CD4-positive, alpha-beta T cell treated with Interleukin-4 for 1 hour (primary cell): ENCODE measurements at regions not wholly inside any gene's neighbourhood (a gene's known extent, or its start where the extent isn't known, plus 50 kb on each side); places are given as distances from the start of the nearest gene placed in this dataset.

ENCODE experiments used
- DNase-seq, 2 donors: peaks; one replicate each; pipeline ENCODE4 v3.0.0-alpha.2; 2020 to 2022

- no peak for DNase-seq
Measured at GRCh38 chr5:2137444-2138050, 254.8 kb upstream of the IRX4 start.

DNA sequence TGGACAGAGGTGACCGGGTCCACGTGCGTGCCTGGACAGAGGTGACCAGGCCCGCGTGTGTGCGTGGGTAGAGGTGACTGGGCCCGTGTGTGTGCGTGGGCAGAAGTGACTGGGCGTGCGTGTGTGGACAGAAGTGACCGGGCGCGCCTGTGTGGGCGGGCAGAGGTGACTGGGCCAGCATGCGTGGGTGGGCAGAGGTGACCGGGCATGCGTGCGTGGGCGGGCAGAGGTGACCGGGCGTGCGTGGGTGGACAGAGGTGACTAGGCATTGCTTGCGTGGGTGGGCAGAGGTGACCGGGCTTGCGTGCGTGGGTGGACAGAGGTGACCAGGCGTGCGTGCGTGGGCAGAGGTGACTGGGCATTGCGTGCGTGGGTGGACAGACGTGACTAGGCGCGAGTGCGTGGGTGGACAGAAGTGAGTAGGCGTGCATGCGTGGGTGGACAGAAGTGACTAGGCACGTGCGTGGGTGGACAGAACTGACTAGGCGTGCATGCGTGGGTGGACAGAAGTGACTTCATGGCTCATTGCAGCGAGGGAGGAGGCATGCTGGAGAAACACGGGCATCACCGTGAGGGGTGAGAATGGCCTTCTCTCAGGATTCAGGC lies 254.1 kb upstream of the IRX4 start:
- DNase-seq, result no peak

- no peak for DNase-seq
Measured at GRCh38 chr5:2135833-2136232, 253.1 kb upstream of the IRX4 start.

DNA sequence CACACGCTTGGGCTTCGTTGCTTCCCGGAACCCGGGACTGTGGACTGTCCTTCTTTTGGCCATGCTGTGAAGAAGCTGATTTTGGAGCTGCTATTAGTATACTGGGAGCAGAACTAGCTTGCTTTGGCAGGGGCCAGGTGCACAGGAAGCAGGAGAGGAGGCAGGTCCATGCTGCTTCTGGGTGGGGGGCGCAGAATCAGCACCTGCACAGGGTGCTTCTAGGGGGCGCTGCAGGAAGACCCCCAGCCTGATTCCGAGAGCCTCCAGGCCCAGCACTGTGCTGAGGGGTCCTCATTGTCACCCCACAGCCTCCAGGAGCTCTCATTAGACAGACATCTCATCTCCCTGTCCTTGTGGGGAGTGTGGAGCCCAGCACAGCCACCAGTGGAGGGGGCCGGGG lies 252.6 kb upstream of the IRX4 start:
- DNase-seq, result no peak

DNA sequence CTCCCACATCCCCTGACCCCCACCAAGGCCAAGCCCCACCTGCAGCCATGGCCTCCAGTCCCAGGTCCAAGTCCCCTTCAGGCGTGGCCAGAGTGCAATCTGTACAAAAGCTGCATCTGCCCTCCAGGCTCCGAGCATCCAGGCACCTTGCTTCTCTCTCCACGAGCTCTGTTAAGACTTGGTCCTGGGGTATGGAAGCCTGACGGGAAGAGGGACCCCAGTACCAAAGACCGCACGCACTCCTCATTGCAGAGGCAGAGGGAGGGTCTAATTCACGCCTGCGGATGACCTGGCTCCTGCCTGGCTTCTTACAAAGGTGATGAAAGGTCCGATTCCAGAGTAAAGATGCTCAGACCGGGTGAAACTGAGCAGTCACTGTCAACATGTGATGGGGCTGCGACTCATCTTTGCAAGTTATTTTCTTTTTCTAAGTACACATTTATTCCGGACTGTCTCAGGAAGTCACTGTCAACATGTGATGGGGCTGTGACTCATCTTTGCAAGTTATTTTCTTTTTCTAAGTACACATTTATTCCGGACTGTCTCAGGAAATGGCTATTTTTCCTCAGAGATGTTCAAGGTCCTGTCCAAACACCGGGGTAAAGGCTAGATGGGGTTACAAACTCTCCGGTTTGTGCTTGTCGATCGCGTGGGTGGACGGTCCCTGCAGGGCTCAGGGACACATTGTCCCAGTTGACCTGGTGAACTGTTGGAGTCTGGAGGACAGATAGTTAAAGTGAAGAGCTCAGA lies 252.0 kb upstream of the IRX4 start:
- DNase-seq, result no peak

- no peak for DNase-seq
Measured at GRCh38 chr5:2133936-2134335, 251.2 kb upstream of the IRX4 start.

DNA sequence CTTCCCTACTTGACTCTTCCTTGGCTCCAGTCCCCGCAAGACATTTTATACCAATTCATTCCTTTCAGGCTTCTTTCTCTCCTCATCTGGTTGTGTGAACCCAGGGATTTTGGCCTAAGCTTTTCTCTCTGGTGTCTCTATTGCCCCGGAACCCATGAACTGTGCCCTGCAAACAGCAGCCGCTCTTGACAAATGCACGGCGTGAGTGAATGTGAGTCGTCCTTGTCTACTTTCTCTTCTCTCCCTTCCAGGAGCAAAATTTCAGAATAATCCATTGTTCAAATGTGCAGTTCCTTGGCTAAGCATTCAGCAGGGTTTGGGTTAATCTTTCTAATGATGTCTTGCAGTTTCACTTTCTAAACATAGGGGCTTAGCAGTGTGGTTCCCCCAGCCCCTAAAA lies 250.4 kb upstream of the IRX4 start:
- DNase-seq, result no peak

- no peak for DNase-seq
Measured at GRCh38 chr5:2132497-2132847, 249.7 kb upstream of the IRX4 start.

DNA sequence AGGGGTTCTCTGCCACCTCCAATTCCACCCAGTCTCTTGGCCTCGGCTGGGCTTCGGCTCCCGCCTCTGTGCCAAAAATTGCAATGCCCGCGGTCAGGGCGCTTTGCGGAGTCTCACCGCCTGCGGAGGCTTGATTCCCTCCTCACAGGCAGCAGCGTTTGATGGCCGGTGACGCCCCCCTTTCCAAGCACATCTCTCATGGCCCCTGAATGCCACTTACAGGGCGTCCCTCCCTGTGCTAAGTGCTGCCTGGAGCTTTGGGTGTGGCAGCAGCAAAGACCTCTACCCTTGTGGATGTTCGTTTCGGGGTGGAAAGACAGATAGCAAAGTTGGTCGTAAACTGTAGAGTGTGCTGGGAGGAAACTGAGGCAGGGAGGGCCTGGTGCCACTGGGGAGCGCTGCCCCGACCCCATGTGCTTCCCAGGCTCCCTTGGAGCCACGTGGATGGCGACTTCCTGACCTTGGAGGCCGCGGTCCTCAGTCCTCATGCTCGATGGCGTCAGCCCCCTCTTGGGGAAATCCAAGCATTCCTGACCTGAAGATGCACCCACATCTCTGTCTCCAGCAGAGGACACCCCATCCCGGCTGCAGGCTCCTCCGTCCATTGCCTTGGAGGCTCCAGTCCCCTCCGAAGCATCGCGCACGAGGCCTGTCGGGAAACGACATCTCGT lies 249.2 kb upstream of the IRX4 start:
- DNase-seq, result no peak

GRCh38 chr5:2131196-2131595 lies 248.5 kb upstream of the IRX4 start:
- DNase-seq, result no peak

DNA sequence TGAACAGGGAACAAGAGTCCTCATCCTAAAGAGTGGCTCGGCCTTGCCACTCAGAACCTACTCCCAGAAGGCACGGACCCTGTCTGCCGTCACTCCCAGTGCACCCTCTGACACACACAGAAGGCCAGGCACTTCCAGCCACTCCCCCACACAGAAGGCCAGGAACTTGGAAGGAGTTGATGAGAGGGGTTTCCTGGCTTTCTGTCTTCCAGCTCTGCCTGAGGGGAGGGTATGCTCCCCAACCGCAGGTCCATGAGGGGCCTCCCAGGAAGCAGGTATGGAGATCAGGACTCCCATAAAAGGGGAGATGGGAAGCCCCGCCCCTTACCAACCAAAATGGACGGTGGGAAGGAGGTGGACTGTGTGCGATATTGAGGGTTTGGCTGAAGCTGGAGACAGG lies 247.6 kb upstream of the IRX4 start:
- DNase-seq, result no peak

GRCh38 chr5:2129568-2130272 lies 247.0 kb upstream of the IRX4 start:
- DNase-seq, result no peak

DNA sequence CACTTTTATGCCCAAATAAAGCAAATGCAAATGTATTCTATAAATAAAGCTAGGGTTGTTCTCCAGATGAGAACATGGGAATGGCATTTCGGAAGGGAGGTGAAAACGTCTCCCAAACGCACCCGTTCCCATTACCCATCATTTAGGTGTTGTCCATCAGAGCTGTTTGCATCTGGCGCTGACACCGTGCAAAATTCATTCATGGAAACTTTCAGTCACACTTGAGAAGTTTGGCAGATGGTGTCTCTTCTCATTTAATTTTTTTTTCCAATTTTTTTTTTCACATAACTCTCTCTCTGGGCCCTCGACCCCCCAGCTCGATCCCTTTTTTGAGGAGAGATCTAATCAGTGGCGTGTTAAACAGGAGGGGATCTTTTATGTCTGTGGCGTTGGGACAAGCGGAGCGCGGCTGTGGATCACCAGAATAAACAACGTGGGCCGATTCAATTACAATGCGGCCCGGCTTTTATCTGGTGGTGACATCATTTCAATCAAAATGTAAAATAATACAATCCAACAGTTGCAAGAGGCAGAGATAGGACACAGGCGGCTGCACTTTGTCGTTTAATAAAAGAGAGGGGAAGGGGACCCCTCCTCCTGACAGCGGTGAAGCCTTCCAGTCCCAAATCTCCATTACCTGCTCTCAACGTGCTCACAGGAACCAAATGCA lies 246.1 kb upstream of the IRX4 start:
- no peak for DNase-seq

DNA sequence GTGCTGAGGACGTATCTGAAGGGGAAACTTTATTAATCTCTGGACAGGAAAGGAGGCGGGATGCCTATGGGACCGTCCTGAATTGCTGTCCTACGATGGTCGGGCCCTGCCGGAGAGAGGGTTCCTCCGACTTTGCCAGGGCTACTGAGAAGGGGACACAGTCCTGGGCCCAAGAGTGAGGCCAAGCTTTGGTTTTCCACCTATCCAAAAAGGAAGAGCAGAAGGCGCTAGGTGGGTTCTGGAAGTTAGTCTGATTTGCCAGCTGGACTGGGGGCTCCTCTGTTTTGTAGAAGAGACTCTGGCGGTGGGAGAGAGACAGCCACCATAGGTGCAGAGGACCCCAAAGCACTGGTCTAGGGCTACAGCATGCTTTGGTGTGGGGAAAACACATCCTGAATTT lies 243.8 kb upstream of the IRX4 start:
- no peak for DNase-seq

GRCh38 chr5:2125901-2126265 lies 243.2 kb upstream of the IRX4 start:
- no peak for DNase-seq

DNA sequence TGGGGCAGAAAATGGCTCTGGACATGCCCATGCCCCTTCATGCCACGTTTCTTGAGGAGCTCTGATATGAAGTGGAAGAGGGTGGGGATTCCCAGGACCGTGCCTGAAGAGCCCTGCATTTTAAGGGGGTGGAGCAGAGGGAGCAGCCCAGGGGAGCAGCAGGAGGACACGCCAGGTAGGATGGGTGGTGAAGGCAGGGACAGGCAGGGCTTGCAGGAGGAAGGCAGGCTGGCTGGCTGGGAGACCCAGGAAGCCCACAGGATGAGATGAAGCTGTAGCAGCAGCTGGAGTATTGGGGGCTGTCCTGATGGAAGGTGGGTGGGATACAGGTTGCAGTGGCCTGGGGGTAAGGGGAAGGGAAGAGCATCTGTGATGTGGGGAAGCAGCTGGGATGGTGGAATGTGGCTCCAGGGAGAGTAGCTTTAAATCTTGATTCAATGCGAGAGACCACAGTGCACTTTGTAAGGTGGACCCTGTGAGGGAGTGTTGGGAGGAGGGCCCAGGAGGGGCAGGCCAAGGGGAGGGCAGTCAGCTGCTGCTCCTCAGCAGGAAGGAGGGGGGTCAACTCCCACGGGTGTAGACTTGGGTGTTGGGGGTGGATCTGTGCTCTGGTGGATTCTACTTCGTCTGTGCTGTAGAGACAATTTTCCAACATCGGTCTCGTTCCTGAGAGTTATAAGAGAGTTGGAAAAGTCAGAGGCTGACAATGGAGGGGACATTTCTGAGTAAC lies 242.6 kb upstream of the IRX4 start:
- DNase-seq, result no peak

DNA sequence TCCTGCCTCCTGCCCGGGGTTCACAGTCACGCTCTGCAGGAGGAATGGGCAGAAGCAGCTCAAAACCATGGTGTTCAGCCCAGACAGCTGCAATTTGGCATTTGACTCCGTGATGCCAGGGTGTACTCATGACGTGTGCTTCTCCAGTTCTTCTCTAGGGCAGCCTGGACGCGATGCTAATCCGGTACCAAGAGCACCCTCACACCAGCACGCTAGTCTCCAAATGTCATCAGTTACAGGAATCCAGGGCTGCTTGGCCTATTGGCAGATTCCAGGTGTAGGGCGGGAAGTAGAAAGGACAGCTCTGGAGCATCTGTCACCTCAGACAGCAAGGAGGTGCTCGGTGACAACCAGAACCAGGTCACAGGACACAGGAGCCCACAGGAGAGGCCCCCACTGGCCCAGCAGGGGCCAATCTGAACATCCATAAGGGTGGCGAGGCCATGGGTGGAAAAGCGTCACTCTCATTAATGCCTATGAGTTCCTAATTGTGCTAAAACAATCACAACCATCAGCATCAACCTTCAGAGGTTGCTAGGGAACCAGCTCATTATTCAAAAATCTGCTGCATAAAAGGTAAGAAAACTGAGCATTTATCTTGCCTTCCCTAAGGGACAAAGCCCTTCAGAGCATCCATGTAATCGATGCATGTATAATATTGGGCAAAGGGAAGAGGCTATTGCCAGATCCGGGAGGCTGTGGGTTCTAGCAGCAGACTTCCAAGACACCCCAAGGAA lies 241.9 kb upstream of the IRX4 start:
- no peak for DNase-seq

DNA sequence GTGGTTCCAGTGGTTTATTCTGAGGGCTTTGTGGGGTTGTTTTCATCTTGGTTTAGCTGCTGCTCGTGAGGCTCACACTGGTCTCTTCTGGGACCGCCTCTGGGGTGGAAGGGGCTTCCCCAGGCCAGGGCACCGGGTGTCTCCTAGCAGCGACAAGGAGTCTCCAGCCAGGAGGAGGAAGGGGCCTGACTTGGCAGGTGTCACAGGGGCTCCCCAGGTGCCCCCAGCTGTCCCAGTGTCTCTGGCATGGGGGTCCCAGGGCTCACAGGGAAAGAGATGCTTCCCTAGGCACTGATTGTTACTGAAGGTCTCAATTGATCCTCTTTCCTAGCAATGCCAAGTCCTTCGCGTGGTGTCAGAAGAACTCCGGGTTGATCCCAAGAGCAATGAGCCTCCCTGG lies 241.1 kb upstream of the IRX4 start:
- no peak for DNase-seq

DNA sequence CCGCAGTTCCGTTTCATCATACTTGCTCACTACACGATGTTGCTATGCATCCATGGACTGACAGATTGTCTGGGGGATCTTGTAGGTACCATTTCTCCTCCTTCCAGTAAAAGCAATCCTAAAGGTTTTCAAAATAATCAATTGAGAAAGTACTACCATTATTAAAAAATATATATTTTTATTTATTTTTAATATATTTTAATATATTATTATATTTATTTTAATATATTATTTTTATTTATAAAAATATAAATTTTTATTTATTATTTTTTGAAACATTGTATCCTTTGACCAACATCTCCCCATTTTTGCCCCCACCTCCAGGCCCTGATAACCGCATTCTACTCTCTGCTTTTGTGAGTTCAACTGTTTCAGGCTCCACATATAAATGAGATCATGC lies 237.6 kb upstream of the IRX4 start:
- DNase-seq, result no peak

DNA sequence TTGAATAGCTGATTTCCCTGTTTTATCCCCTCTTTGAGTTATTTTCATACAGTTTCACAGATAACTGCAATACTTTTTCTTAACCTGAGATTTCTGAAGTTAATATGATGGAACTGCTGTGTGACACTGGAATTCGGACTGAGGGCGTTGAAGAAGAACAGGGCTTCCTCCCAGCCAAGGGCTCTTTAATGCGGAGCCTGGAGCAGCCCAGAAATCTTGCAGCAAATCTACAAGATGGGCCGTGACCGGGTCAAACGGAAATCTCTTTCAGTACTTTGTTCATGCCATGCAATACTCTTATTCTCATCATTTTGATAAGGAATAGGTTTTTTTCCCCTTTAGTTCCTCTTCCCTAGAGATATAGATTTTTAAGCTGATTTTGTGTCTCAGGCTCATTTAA lies 236.8 kb upstream of the IRX4 start:
- no peak for DNase-seq

GRCh38 chr5:2113348-2114131 lies 230.8 kb upstream of the IRX4 start:
- no peak for DNase-seq
